ENCODE measurements at regions not wholly inside any gene's neighbourhood (a gene's known extent, or its start where the extent isn't known, plus 50 kb on each side); places are given as distances from the start of the nearest gene placed in this dataset.

- TF ChIP-seq CTCF (IDR thresholded peaks at IDR 0.05), result no peak
- no peak for TF ChIP-seq POLR2A (IDR thresholded peaks at IDR 0.05)
Observed at GRCh38 chr13:56681404-56681803, 459.3 kb upstream of the PRR20A start.

Measured in Peyer's patch (tissue), 4 donors.